GM23248 (cell line): ENCODE measurements at regions not wholly inside any gene's neighbourhood (a gene's known extent, or its start where the extent isn't known, plus 50 kb on each side); places are given as distances from the start of the nearest gene placed in this dataset.

Experiments
- DNase-seq: peaks from one replicate; pipeline ENCODE4 v3.0.0-alpha.2; 2015
- H2AFZ ChIP-seq: fragments of 200-600 bp; sonication (generic); 2 replicates; pipeline ENCODE4 v1.6.1; 2016; ENCODE audit warnings: antibody characterized with exemption
- H3F3A ChIP-seq: fragments of 200-600 bp; sonication (generic); 2 replicates; pipeline ENCODE4 v1.6.1; 2016; ENCODE audit warnings: mild to moderate bottlenecking, antibody characterized with exemption, mixed run types; ENCODE audit not compliant: insufficient read depth
- H3K27ac ChIP-seq: fragments of 200-600 bp; sonication (generic); 2 replicates; pipeline ENCODE4 v1.5.1; 2016; ENCODE audit warnings: mild to moderate bottlenecking
- H3K27me3 ChIP-seq: fragments of 200-600 bp; sonication (generic); replicated peaks from 2 replicates; pipeline ENCODE4 v1.6.1; 2016; ENCODE audit warnings: mild to moderate bottlenecking; ENCODE audit not compliant: insufficient read depth
- H3K36me3 ChIP-seq: fragments of 200-600 bp; sonication (generic); 2 replicates; pipeline ENCODE4 v1.6.1; 2016; ENCODE audit warnings: low read depth, mild to moderate bottlenecking
- H3K4me1 ChIP-seq: fragments of 200-600 bp; sonication (generic); 2 replicates; pipeline ENCODE4 v1.6.1; 2016; ENCODE audit warnings: mild to moderate bottlenecking; ENCODE audit not compliant: insufficient read depth
- H3K4me2 ChIP-seq: fragments of 200-600 bp; sonication (generic); one replicate; pipeline ENCODE4 v1.6.1; 2016; ENCODE audit warnings: mild to moderate bottlenecking; ENCODE audit not compliant: unreplicated experiment
- H3K4me3 ChIP-seq: fragments of 200-600 bp; sonication (generic); 2 replicates; pipeline ENCODE4 v1.5.1; 2016; ENCODE audit warnings: mild to moderate bottlenecking
- H3K79me2 ChIP-seq: fragments of 200-600 bp; sonication (generic); 2 replicates; pipeline ENCODE4 v1.6.1; 2016; ENCODE audit warnings: mild to moderate bottlenecking; ENCODE audit not compliant: insufficient read depth
- H3K9ac ChIP-seq: fragments of 200-600 bp; sonication (generic); 2 replicates; pipeline ENCODE4 v1.6.1; 2016; ENCODE audit warnings: mild to moderate bottlenecking
- H3K9me2 ChIP-seq: fragments of 200-600 bp; sonication (generic); 2 replicates; pipeline ENCODE4 v1.6.1; 2016; ENCODE audit warnings: mixed run types, mild to moderate bottlenecking, moderate library complexity; ENCODE audit not compliant: insufficient read depth
- H3K9me3 ChIP-seq: fragments of 200-600 bp; sonication (generic); one replicate; pipeline ENCODE4 v1.6.1; 2017; ENCODE audit warnings: low read depth
- H4K20me1 ChIP-seq: fragments of 200-600 bp; sonication (generic); 2 replicates; pipeline ENCODE4 v1.6.0; 2016; ENCODE audit not compliant: insufficient read depth
- EZH2 ChIP-seq: fragments of 200-600 bp; sonication (generic); IDR thresholded peaks from 2 replicates; pipeline ENCODE4 v1.6.1; 2018; ENCODE audit warnings: antibody characterized with exemption, mild to moderate bottlenecking; ENCODE audit not compliant: insufficient read depth, poor library complexity, severe bottlenecking
- EZH2phosphoT487 ChIP-seq: fragments of 200-600 bp; sonication (generic); IDR thresholded peaks from 2 replicates; pipeline ENCODE4 v1.6.1; 2018; ENCODE audit warnings: antibody characterized with exemption, moderate library complexity, mild to moderate bottlenecking, low read depth; ENCODE audit not compliant: insufficient read depth
- whole genome bisulfite sequencing, 2 experiments: methylation state at CpG; one replicate each; pipeline ENCODE4 v1.1.6; 2015 to 2017; ENCODE audit warnings: low lambda C conversion rate in 2 of 2, low coverage in 1 of 2; ENCODE audit errors: missing lambda C conversion rate in 2 of 2; 5-methylcytosine and 5-hydroxymethylcytosine counted together
- in situ Hi-C: fragments of 300-500 bp; cut with MboI; formaldehyde crosslinking; loops from 2 replicates; pipeline ENCODE4 v1.15.0; 2020

GRCh38 chr2:239674101-239674980 is 273.5 kb upstream of the HDAC4 start:
- Histone ChIP-seq H3F3A (no peaks in the 10 kb centered on the region), H3K9me3 (no peaks in the 10 kb centered on the region), H3K9me2 (no peaks in the 10 kb centered on the region), H3K27ac (no peak overlapping the region), H4K20me1 (no peaks in the 10 kb centered on the region), H3K4me3 (no peak overlapping the region), H2AFZ (no peak overlapping the region), H3K9ac (no peak overlapping the region), H3K79me2 (no peaks in the 10 kb centered on the region), H3K4me2 (no peak overlapping the region), H3K27me3 (no peaks in the 10 kb centered on the region), H3K36me3 (no peaks in the 10 kb centered on the region), H3K4me1 (no peaks in the 10 kb centered on the region)
- no peak for TF ChIP-seq EZH2phosphoT487
- in situ Hi-C loops = no loop called here
- DNase-seq = no peak
- 49 to 54% methylated on average over 17 of the region's 17 CpGs for whole genome bisulfite sequencing, 2 experiments

GRCh38 chr2:239673641-239674040 is 272.8 kb upstream of the HDAC4 start:
- Histone ChIP-seq H2AFZ (no peak overlapping the region), H3K36me3 (no peaks in the 10 kb centered on the region), H3F3A (no peaks in the 10 kb centered on the region), H3K79me2 (no peaks in the 10 kb centered on the region), H3K4me2 (no peak overlapping the region), H3K27ac (no peak overlapping the region), H3K4me1 (no peaks in the 10 kb centered on the region), H3K9me2 (no peaks in the 10 kb centered on the region), H3K4me3 (no peak overlapping the region), H3K27me3 (no peaks in the 10 kb centered on the region), H3K9ac (no peak overlapping the region), H4K20me1 (no peaks in the 10 kb centered on the region), H3K9me3 (no peaks in the 10 kb centered on the region)
- in situ Hi-C loops = no loop called here
- 43 to 46% methylated on average over 10 of the region's 10 CpGs for whole genome bisulfite sequencing, 2 experiments
- DNase-seq = no peak
- TF ChIP-seq EZH2phosphoT487 (no peak), EZH2 (no peak)

- Histone ChIP-seq H3K4me2 (no peak overlapping the region), H3K27me3 (no peaks in the 10 kb centered on the region), H3K79me2 (no peaks in the 10 kb centered on the region), H3F3A (no peaks in the 10 kb centered on the region), H3K4me1 (no peaks in the 10 kb centered on the region), H3K9ac (no peak overlapping the region), H3K27ac (no peak overlapping the region), H3K9me3 (no peaks in the 10 kb centered on the region), H3K4me3 (no peak overlapping the region), H3K9me2 (no peaks in the 10 kb centered on the region), H2AFZ (no peak overlapping the region), H3K36me3 (no peaks in the 10 kb centered on the region), H4K20me1 (no peaks in the 10 kb centered on the region)
- in situ Hi-C loops = no loop called here
- TF ChIP-seq EZH2phosphoT487 (no peak), EZH2 (no peak)
- DNase-seq = no peak
- WGBS, 2 experiments = 64 to 66% methylated on average over 18 of the region's 18 CpGs
Measured at GRCh38 chr2:239671916-239672849, 271.4 kb upstream of the HDAC4 start.

- no peak for DNase-seq
- Histone ChIP-seq H3K9me3 (no peaks in the 10 kb centered on the region), H3K4me3 (no peak overlapping the region), H3K27me3 (no peaks in the 10 kb centered on the region), H3K79me2 (no peaks in the 10 kb centered on the region), H3F3A (no peaks in the 10 kb centered on the region), H3K9ac (no peak overlapping the region), H4K20me1 (no peaks in the 10 kb centered on the region), H3K4me1 (no peaks in the 10 kb centered on the region), H3K4me2 (no peak overlapping the region), H3K27ac (no peak overlapping the region), H2AFZ (no peak overlapping the region), H3K9me2 (no peaks in the 10 kb centered on the region), H3K36me3 (no peaks in the 10 kb centered on the region)
- in situ Hi-C loops = no loop called here
- TF ChIP-seq EZH2 = no peak
- no peak for TF ChIP-seq EZH2phosphoT487
- 56 to 57% methylated on average over 8 to 10 of the region's 10 CpGs for WGBS, 2 experiments
Measured at GRCh38 chr2:239671471-239671870, 270.7 kb upstream of the HDAC4 start.
